SK-N-SH (cell line): ENCODE measurements at regions not wholly inside any gene's neighbourhood (a gene's known extent, or its start where the extent isn't known, plus 50 kb on each side); places are given as distances from the start of the nearest gene placed in this dataset.

ENCODE experiments used
- CTCF ChIA-PET: fragments of 300-600, 350-600 bp; formaldehyde crosslinking; extraction: SDS; loops from one replicate; lab custom pipeline; 2021; lab: Yijun Ruan, JAX
- POLR2A ChIA-PET: fragments of 350-600 bp; sonication (Branson Sonifier 250); formaldehyde crosslinking; extraction: SDS; loops from one replicate; lab custom pipeline; 2020; ENCODE audit warnings: antibody characterized with exemption, inconsistent platforms; lab: Yijun Ruan, JAX
- DNase-seq: peaks from one replicate; pipeline ENCODE4 v3.0.0; 2012
- H2AFZ ChIP-seq: fragments of 200-600 bp; sonication (generic); 2 replicates; pipeline ENCODE4 v1.8.1; 2016; ENCODE audit warnings: antibody characterized with exemption, mild to moderate bottlenecking, low read depth
- H3F3A ChIP-seq: fragments of 200-600 bp; sonication (generic); replicated peaks from 2 replicates; pipeline ENCODE3; 2016; ENCODE audit warnings: antibody characterized with exemption, mild to moderate bottlenecking; ENCODE audit not compliant: insufficient read depth
- H3K27ac ChIP-seq, 2 experiments: fragments of 200-500 bp in 1 of 2; fragments of 200-600 bp in 1 of 2; sonication (Bioruptor generic) in 1 of 2; sonication (generic), shearing (Covaris generic) in 1 of 2; 2 replicates each; pipeline versions ENCODE4 v1.5.1 to v1.6.1; 2014 to 2016; ENCODE audit warnings: low read depth in 2 of 2, inconsistent platforms in 1 of 2, low read length in 1 of 2, mild to moderate bottlenecking in 1 of 2, mixed read lengths in 1 of 2
- H3K27me3 ChIP-seq: fragments of 200-600 bp; sonication (generic), shearing (Covaris generic); 2 replicates; pipeline ENCODE4 v1.6.1; 2016; ENCODE audit warnings: mixed run types; ENCODE audit not compliant: insufficient read depth
- H3K36me3 ChIP-seq, 2 experiments: fragments of 200-500 bp in 1 of 2; fragments of 200-600 bp in 1 of 2; sonication (Bioruptor generic) in 1 of 2; sonication (generic) in 1 of 2; replicated peaks in 1 of 2; 2 replicates each; pipeline versions ENCODE3 to v1.5.1; 2014 to 2016; ENCODE audit warnings: low read length in 1 of 2, mild to moderate bottlenecking in 1 of 2; ENCODE audit not compliant: insufficient read depth in 2 of 2, control insufficient read depth in 1 of 2
- H3K4me1 ChIP-seq, 2 experiments: fragments of 200-500 bp in 1 of 2; fragments of 200-600 bp in 1 of 2; sonication (Bioruptor generic) in 1 of 2; sonication (generic), shearing (Covaris generic) in 1 of 2; 2 replicates each; pipeline versions ENCODE4 v1.5.1 to v1.6.1; 2014 to 2016; ENCODE audit warnings: low read depth in 1 of 2, low read length in 1 of 2, mixed run types in 1 of 2; ENCODE audit not compliant: insufficient read depth in 2 of 2, control insufficient read depth in 1 of 2
- H3K4me2 ChIP-seq: fragments of 200-600 bp; sonication (generic), shearing (Covaris generic); 2 replicates; pipeline ENCODE4 v1.6.1; 2017; ENCODE audit warnings: mixed run types
- H3K4me3 ChIP-seq, 2 experiments: fragments of 200-500 bp in 1 of 2; fragments of 200-600 bp in 1 of 2; sonication (Bioruptor generic) in 1 of 2; sonication (generic), shearing (Covaris generic) in 1 of 2; 2 replicates each; pipeline versions ENCODE4 v1.5.1 to v1.8.1; 2014 to 2016; ENCODE audit warnings: low read depth in 2 of 2, inconsistent platforms in 1 of 2, low read length in 1 of 2, mild to moderate bottlenecking in 1 of 2, mixed read lengths in 1 of 2, moderate library complexity in 1 of 2
- H3K79me2 ChIP-seq: fragments of 200-600 bp; sonication (generic); 2 replicates; pipeline ENCODE4 v1.8.1; 2017; ENCODE audit warnings: mild to moderate bottlenecking; ENCODE audit not compliant: insufficient read depth
- H3K9ac ChIP-seq: fragments of 200-600 bp; sonication (generic); 2 replicates; pipeline ENCODE4 v1.6.1; 2017; ENCODE audit warnings: mixed run types
- H3K9me2 ChIP-seq: fragments of 200-600 bp; sonication (generic); 2 replicates; pipeline ENCODE4 v1.6.1; 2017; ENCODE audit warnings: mixed run types
- H3K9me3 ChIP-seq: fragments of 200-600 bp; sonication (generic); 2 replicates; pipeline ENCODE4 v1.6.1; 2017; ENCODE audit warnings: mixed run types, mild to moderate bottlenecking, moderate library complexity
- H4K20me1 ChIP-seq: fragments of 200-600 bp; sonication (generic); 2 replicates; pipeline ENCODE4 v1.6.1; 2017; ENCODE audit warnings: mild to moderate bottlenecking, mixed run types; ENCODE audit not compliant: insufficient read depth
- CHD2 ChIP-seq: fragments of 150-350 bp; IDR thresholded peaks from 2 replicates; pipeline ENCODE4 v1.6.1; 2018; ENCODE audit warnings: low read length; ENCODE audit not compliant: partially characterized antibody
- EZH2phosphoT487 ChIP-seq: fragments of 200-600 bp; sonication (generic); IDR thresholded peaks from 2 replicates; pipeline ENCODE4 v1.6.1; 2017; ENCODE audit warnings: low read depth, mixed run types, mild to moderate bottlenecking, antibody characterized with exemption, moderate library complexity, borderline replicate concordance
- FOSL2 ChIP-seq: IDR thresholded peaks from 2 replicates; pipeline ENCODE4 v1.4.0; 2012; ENCODE audit warnings: low read depth, mild to moderate bottlenecking, moderate library complexity, borderline replicate concordance
- GABPA ChIP-seq: IDR thresholded peaks from 2 replicates; pipeline ENCODE4 v1.4.0; 2012; ENCODE audit warnings: low read depth, mild to moderate bottlenecking
- IRF3 ChIP-seq: fragments of 150-350 bp; IDR thresholded peaks from 2 replicates; pipeline ENCODE4 v1.6.1; 2016; ENCODE audit warnings: mild to moderate bottlenecking, low read depth, low read length
- MEF2A ChIP-seq: IDR thresholded peaks from 2 replicates; pipeline ENCODE4 v1.4.0; 2012; ENCODE audit warnings: low read depth, borderline replicate concordance
- RAD21 ChIP-seq: IDR thresholded peaks from 2 replicates; pipeline ENCODE4 v1.6.1; 2012; ENCODE audit warnings: mild to moderate bottlenecking, low read length
- RCOR1 ChIP-seq: fragments of 150-350 bp; IDR thresholded peaks from 2 replicates; pipeline ENCODE4 v1.6.1; 2017; ENCODE audit warnings: antibody characterized with exemption, low read length
- REST ChIP-seq: IDR thresholded peaks from 2 replicates; pipeline ENCODE4 v1.6.1; 2012; ENCODE audit warnings: mild to moderate bottlenecking, low read depth, low read length, moderate library complexity
- RFX5 ChIP-seq: IDR thresholded peaks from 2 replicates; pipeline ENCODE4 v1.6.1; 2012; ENCODE audit warnings: mild to moderate bottlenecking, improper control_type of control experiment, low read length
- RXRA ChIP-seq: IDR thresholded peaks from 2 replicates; pipeline ENCODE4 v1.4.0; 2012; ENCODE audit warnings: low read depth, mild to moderate bottlenecking, borderline replicate concordance
- SIN3A ChIP-seq: IDR thresholded peaks from 2 replicates; pipeline ENCODE4 v1.6.1; 2012; ENCODE audit warnings: low read depth, mild to moderate bottlenecking, low read length, moderate library complexity, borderline replicate concordance
- TAF1 ChIP-seq: IDR thresholded peaks from 2 replicates; pipeline ENCODE4 v1.6.1; 2012; ENCODE audit warnings: low read depth, mild to moderate bottlenecking, low read length, moderate library complexity, borderline replicate concordance
- TCF12 ChIP-seq: IDR thresholded peaks from 2 replicates; pipeline ENCODE4 v1.4.0; 2012
- WGBS: methylation state at CpG from one replicate; pipeline ENCODE4 v1.1.6; 2017; ENCODE audit warnings: low lambda C conversion rate; 5-methylcytosine and 5-hydroxymethylcytosine counted together
- TF ChIP-seq, protein P1 (sequence below): IDR thresholded peaks from 2 replicates; pipeline ENCODE4; 2012
- TF ChIP-seq, protein P2 (sequence below): fragments of 150-350 bp; IDR thresholded peaks from 2 replicates; pipeline ENCODE4 v1.6.1; 2017; ENCODE audit warnings: antibody characterized with exemption, low read length, low read depth, borderline replicate concordance

DNA sequence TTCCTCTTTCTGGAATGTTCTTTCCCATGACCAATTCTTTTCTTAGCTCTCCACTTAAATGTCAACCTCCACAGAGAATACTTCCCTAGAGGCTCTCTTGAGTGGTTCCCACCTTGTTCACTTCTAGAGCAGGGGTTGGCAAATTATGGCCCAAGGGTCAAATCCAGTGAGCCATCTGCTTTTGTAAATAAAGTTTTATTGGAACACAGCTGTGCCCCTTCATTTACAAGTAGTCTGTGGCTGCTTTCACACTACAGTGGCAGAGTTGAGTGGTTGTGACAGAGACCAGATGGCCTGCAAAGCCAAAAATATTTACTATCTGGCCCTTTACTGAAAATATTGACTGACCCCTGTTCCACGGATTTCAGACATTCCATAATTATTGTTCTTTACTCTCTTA is 166.2 kb downstream of the WNT5A start:
- Histone ChIP-seq H3K27ac (no peak overlapping the region), H3K27me3 (no peaks in the 10 kb centered on the region), H3K4me3 (no peak overlapping the region), H2AFZ (no peak overlapping the region), H3K9ac (no peak overlapping the region), H3F3A (no peaks in the 10 kb centered on the region), H3K9me3 (no peaks in the 10 kb centered on the region), H4K20me1 (no peaks in the 10 kb centered on the region), H3K36me3 (no peaks in the 10 kb centered on the region), H3K4me2 (no peak overlapping the region), H3K4me1 (peaks cover 0 to 2% of the 10 kb centered on the region in 2 experiments; a peak in 1 of 4 replicates), H3K9me2 (no peaks in the 10 kb centered on the region), H3K79me2 (no peaks in the 10 kb centered on the region)
- POLR2A ChIA-PET: interaction anchor here (0.6 kb wide), 1 partner anchor 167 kb away, joined by 3 read pairs; no protein-coding TSS in a partner anchor
- 94% methylated on average over 1 of the region's 1 CpG for WGBS
- CTCF ChIA-PET: interaction anchor here (0.7 to 0.8 kb wide), 2 partner anchors 9 to 33 kb away, joined by 3 read pairs; no protein-coding TSS in a partner anchor
- TF ChIP-seq RAD21 (no peak), TCF12 (no peak), EZH2phosphoT487 (no peak), MEF2A (no peak), RFX5 (no peak), IRF3 (no peak), RCOR1 (no peak), RXRA (no peak), SIN3A (no peak), GABPA (no peak), FOSL2 (no peak), TAF1 (no peak), REST (no peak), CHD2 (no peak)
- TF ChIP-seq, protein P1, sequence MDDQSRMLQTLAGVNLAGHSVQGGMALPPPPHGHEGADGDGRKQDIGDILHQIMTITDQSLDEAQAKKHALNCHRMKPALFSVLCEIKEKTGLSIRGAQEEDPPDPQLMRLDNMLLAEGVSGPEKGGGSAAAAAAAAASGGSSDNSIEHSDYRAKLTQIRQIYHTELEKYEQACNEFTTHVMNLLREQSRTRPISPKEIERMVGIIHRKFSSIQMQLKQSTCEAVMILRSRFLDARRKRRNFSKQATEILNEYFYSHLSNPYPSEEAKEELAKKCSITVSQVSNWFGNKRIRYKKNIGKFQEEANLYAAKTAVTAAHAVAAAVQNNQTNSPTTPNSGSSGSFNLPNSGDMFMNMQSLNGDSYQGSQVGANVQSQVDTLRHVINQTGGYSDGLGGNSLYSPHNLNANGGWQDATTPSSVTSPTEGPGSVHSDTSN: no peak
- TF ChIP-seq, protein P2, sequence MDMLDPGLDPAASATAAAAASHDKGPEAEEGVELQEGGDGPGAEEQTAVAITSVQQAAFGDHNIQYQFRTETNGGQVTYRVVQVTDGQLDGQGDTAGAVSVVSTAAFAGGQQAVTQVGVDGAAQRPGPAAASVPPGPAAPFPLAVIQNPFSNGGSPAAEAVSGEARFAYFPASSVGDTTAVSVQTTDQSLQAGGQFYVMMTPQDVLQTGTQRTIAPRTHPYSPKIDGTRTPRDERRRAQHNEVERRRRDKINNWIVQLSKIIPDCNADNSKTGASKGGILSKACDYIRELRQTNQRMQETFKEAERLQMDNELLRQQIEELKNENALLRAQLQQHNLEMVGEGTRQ: no peak
- DNase-seq: no peak
